SH-SY5Y (cell line): ENCODE measurements at regions not wholly inside any gene's neighbourhood (a gene's known extent, or its start where the extent isn't known, plus 50 kb on each side); places are given as distances from the start of the nearest gene placed in this dataset.

ENCODE experiments used
- GATA2 ChIP-seq: IDR thresholded peaks from 2 replicates; pipeline ENCODE4 v1.6.1; 2011; ENCODE audit warnings: mild to moderate bottlenecking, low read depth, low read length
- GATA3 ChIP-seq: IDR thresholded peaks from 2 replicates; pipeline ENCODE4 v1.6.1; 2011; ENCODE audit warnings: low read depth, mild to moderate bottlenecking, low read length, moderate library complexity

- TF ChIP-seq GATA3 (no peak), GATA2 (no peak)
Measured at GRCh38 chr18:39635192-39635591, 2069.6 kb upstream of the CELF4 start.

DNA sequence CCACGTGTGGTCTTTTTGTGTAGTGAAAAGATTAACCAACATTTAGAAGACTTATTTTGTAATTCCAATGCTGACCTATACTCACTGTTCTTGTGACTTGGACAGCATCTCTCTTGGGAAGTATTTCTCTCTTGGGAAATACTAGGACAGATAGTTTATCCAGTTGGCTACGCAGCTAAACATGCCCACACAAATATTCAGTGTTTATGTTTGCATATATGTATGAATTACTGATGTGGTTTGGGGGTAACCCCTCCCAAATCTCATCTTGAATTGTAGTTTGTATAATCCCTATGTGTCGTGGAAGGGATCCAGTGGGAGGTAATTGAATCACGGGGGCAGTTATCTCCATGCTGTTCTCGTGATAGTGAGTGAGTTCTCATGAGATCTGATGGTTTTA, 2062.3 kb upstream of the CELF4 start:
- TF ChIP-seq GATA3 (no peak), GATA2 (no peak)

- TF ChIP-seq GATA3 (no peak), GATA2 (no peak)
Measured at GRCh38 chr18:39624961-39625360, 2059.4 kb upstream of the CELF4 start.

GRCh38 chr18:39622431-39622830, 2056.8 kb upstream of the CELF4 start:
- TF ChIP-seq GATA3 (no peak), GATA2 (no peak)

- TF ChIP-seq GATA2 (no peak), GATA3 (no peak)
Measured at GRCh38 chr18:39620551-39621168, 2055.1 kb upstream of the CELF4 start.

- TF ChIP-seq GATA3 = no peak
- no peak for TF ChIP-seq GATA2
Measured at GRCh38 chr18:39618265-39619003, 2052.8 kb upstream of the CELF4 start.

DNA sequence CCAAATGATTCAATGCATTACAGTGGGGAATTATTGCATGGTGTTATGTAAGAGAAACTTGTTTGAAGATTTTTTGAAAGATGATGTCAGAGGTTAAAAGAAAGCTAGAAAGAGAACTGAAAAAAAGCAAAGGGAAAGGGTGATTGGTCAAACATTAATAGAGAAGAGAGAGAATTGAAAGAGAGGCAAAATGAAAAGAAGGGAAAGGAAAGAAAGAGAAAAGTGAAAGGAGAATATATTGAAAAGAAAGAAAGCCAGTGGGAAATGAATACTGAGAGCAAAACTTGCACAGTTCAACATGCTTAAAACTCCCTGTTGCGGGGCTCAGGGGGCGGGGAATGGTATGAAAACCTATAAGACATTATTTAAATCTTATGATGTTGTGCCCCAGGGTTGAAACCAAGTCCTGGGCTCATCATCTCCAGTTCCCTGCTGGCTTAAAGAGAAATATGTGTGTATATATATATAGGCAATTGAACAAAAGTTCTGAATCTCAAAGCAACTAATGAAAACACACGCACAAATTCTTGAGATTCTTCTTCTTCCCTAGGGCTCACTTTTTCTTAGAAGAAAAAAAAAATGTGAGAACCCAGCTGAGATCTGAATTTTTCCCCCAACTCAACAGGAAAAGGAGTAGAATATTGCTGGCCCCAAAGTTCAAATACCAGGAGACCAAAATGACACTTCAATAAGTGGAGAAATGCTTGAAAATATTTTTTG, 2045.9 kb upstream of the CELF4 start:
- TF ChIP-seq GATA2 (no peak), GATA3 (no peak)

DNA sequence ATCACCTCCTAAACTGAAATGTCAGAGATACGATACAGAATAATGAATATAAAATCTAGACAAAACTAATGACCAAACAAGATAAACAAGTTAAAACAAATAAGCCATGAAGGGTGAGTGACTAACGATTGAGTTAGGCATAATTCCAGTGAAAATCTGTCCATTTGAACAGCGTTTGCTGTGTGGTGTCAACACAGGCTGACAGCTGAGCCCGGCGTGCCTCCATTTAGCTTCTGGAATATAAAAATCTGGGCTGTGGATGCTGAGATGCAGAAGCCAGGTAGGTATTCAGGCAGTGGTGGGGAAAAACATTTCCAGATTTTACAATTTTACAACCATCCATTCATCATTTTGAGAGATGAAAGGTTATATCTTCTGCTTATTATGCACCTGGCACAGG, 2041.4 kb upstream of the CELF4 start:
- TF ChIP-seq GATA2 (no peak), GATA3 (no peak)

DNA sequence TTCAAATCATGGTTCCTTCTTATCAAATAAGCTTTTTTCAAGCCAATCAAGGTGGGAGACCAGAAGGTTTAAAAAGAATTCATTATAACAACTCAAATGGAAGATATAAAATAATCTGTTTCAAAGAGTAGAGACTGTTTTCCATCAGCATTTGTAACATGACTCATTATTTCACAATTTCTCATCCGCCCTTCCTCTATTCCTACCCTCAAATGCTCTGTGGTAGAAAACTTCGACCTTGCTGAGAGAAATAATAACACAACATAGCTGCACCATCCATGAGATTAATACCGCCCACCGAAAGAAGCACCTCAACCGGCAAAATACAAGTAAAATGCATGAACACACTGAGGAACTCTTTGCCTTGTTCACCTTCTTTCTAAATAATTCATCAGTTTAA, 2039.2 kb upstream of the CELF4 start:
- TF ChIP-seq GATA3 = no peak
- no peak for TF ChIP-seq GATA2

DNA sequence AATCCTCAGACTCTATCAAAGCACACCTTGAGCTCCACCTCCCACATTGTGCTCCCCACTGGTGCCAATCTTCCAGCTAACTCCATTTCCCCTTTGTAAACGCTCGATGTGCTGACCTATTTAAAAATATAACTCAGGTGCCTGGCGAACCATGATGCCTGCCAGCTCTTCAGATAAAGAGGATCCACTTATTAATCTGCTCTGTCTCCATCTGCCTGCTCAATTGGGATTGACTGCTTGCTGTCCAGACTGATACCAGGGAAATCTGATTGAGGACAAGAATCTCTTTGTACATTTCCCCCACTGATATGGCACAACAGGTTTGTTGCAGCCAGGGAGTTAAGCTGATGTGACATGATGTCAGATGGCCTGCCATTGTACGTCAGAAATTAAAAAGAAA, 2036.5 kb upstream of the CELF4 start:
- TF ChIP-seq GATA2 (peak; percentile 62), GATA3 (no peak)

DNA sequence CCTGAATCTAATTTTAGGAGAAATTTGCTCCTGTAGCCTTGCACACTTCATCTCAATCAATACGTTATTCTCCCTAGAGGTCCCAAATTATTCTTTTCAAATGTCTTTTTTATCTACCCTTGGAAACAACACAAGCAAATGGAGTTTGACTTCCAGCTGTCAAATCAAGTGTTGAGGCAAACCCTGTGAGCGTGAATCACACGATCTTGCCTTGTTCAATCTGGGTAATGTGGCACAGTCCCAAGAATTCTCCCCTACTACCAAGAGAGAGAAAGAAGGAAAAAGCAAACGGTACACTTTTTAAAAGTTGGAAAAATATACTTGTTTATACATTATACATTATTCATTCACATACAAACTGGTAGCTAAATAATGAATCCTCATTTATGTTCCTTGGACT, 2035.3 kb upstream of the CELF4 start:
- TF ChIP-seq GATA2 (no peak), GATA3 (no peak)

DNA sequence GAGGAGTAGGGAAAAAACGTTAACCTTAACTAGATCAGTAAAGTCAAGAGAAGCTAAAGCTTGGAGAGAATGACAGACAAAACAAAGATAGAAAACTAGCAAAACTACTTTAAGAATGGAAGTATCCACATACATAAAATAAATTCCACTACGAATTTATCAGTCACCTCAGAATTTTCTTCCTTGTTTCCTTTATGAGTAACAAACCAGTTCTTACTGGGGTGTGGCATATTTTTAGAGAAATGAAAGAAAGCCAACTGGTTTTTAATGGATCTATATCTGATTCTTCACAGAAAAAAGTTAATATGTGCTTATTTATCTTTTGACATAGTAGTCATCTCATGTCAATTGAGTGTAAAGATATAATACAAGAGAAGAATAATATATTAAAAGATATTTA, 2033.7 kb upstream of the CELF4 start:
- TF ChIP-seq GATA3 (no peak), GATA2 (no peak)

GRCh38 chr18:39596891-39597290, 2031.3 kb upstream of the CELF4 start:
- TF ChIP-seq GATA2 (no peak), GATA3 (no peak)

- TF ChIP-seq GATA3 = no peak
- no peak for TF ChIP-seq GATA2
Measured at GRCh38 chr18:39596221-39596620, 2030.6 kb upstream of the CELF4 start.

DNA sequence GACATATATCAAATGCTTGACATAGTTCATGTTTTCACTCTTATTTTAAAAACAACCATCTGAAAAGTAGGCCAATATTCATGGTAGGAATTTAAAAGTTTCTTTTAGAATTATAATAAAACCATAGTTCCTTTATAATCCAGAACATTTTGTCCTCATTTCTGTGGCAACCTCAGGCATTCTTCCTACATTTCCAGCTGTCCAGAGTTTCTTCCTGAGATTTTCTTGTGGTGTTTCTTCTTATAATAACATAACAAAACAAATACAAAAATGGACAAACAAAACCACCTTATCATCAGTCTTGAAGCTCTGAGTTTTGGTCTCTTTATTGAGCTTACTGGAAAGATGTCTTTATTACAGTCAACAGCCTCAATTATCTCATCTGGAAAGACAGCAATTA, 2028.6 kb upstream of the CELF4 start:
- TF ChIP-seq GATA2 (no peak), GATA3 (no peak)
